Prostate gland (tissue), 2 donors: ENCODE measurements at regions not wholly inside any gene's neighbourhood (a gene's known extent, or its start where the extent isn't known, plus 50 kb on each side); places are given as distances from the start of the nearest gene placed in this dataset.

ENCODE experiments used
- POLR2A ChIP-seq: fragments of 450-650 bp; IDR thresholded peaks from one replicate; pipeline ENCODE4 v1.6.1; 2016; ENCODE audit warnings: antibody characterized with exemption, mild to moderate bottlenecking
- POLR2AphosphoS5 ChIP-seq: sonication (generic); formaldehyde crosslinking; IDR thresholded peaks from one replicate; pipeline ENCODE4 v1.6.1; 2017; ENCODE audit warnings: antibody characterized with exemption
- TF ChIP-seq, protein P1 (sequence below), 4 experiments: fragments of 200-600 bp in 2 of 4; fragments of 450-650 bp in 2 of 4; sonication (generic) in 2 of 4; IDR thresholded peaks; 1 replicate in 3 of 4; 2 replicates in 1 of 4; pipeline ENCODE4 v1.5.1; 2016 to 2019; ENCODE audit warnings: antibody characterized with exemption in 4 of 4, mild to moderate bottlenecking in 2 of 4, moderate library complexity in 2 of 4

DNA sequence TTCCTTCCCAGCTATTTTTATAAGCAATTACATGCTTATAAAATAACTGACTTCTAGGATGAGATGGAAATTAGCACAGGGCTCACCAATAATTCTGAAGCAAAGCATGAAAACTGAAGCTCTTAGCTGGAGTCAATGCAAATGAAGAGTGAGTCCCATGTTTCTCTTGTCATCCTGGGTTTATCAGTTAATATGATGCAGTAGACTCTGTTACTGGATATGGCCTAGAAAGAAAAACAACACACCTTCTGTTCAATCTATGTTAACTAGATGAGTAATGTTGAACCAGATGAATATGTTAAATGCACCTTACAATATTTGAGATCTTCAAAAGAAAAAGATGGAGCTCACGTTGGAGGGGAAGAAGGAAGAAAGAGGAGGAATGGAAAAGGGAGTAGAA is 229.4 kb downstream of the DUSP6 start:
- TF ChIP-seq POLR2A, result no peak
- TF ChIP-seq, protein P1, sequence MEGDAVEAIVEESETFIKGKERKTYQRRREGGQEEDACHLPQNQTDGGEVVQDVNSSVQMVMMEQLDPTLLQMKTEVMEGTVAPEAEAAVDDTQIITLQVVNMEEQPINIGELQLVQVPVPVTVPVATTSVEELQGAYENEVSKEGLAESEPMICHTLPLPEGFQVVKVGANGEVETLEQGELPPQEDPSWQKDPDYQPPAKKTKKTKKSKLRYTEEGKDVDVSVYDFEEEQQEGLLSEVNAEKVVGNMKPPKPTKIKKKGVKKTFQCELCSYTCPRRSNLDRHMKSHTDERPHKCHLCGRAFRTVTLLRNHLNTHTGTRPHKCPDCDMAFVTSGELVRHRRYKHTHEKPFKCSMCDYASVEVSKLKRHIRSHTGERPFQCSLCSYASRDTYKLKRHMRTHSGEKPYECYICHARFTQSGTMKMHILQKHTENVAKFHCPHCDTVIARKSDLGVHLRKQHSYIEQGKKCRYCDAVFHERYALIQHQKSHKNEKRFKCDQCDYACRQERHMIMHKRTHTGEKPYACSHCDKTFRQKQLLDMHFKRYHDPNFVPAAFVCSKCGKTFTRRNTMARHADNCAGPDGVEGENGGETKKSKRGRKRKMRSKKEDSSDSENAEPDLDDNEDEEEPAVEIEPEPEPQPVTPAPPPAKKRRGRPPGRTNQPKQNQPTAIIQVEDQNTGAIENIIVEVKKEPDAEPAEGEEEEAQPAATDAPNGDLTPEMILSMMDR (IDR thresholded peaks at IDR 0.05), result no peak
- no peak for TF ChIP-seq POLR2AphosphoS5
